ENCODE measurements at regions not wholly inside any gene's neighbourhood (a gene's known extent, or its start where the extent isn't known, plus 50 kb on each side); places are given as distances from the start of the nearest gene placed in this dataset.

DNA sequence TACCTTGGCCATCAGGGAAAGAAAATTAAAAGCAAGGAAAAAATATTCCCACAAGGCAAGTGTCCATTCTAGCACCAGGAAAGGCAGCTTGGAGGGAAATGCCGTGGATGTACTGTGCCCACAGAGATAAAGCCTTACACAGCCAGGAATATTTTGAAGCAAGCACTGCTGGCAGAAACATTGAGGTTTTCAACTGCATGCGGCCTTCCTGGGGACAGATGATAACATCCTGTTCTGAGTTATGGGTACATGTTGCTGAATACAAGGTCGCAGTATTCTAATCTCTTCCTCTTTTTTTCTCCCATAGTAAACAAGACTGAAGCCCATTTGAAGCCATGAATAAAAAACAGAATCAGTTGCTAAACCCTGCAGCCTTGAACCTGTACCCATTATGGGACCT, 197.1 kb downstream of the BTG1 start:
- no peak for DNase-seq (ENCODE audit: low read depth, low spot score)
- Histone ChIP-seq H3K36me3 (ENCODE audit: control insufficient read depth, insufficient read depth, low read length) (no peaks in the 10 kb centered on the region), H3K27me3 (ENCODE audit: control insufficient read depth, insufficient read depth, low read length) (no peaks in the 10 kb centered on the region), H3K4me3 (ENCODE audit: low read length) (no peak overlapping the region), H3K4me1 (ENCODE audit: control insufficient read depth, insufficient read depth, low read length) (no peaks in the 10 kb centered on the region), H3K27ac (ENCODE audit: low read length) (no peak overlapping the region), H3K9me3 (ENCODE audit: control insufficient read depth, insufficient read depth, low read length) (no peaks in the 10 kb centered on the region)
- no CpG with 5 or more reads among the region's 3 CpGs for WGBS (ENCODE audit: insufficient coverage, insufficient read length)

DNA sequence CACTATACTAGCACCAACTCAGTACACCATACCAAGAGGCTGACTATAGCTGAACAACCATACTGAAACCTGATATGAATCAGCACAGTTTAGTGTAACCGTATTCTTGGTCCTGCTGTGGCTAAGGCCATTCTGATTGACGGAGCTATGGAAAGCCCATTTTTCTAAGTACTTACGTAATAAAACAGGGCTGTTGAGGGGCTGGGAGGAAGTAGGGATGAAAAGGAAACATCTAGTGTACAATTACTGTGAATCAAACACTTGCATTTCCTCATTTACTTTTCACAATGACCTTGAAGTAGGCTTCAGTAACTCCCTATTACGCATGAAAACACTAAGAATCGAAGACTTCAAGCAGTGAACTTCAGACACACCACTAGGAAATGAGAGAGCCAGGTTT, 198.2 kb downstream of the BTG1 start:
- no CpG with 5 or more reads among the region's 5 CpGs for WGBS (ENCODE audit: insufficient coverage, insufficient read length)
- H3K36me3 ChIP-seq (ENCODE audit: control insufficient read depth, insufficient read depth, low read length) = no peaks in the 10 kb centered on the region
- H3K27me3 ChIP-seq (ENCODE audit: control insufficient read depth, insufficient read depth, low read length) = no peaks in the 10 kb centered on the region
- H3K4me3 ChIP-seq (ENCODE audit: low read length) = no peak overlapping the region
- DNase-seq (ENCODE audit: low read depth, low spot score) = no peak
- H3K9me3 ChIP-seq (ENCODE audit: control insufficient read depth, insufficient read depth, low read length) = no peaks in the 10 kb centered on the region
- no peak overlapping the region for H3K27ac ChIP-seq (ENCODE audit: low read length)
- no peaks in the 10 kb centered on the region for H3K4me1 ChIP-seq (ENCODE audit: control insufficient read depth, insufficient read depth, low read length)

DNA sequence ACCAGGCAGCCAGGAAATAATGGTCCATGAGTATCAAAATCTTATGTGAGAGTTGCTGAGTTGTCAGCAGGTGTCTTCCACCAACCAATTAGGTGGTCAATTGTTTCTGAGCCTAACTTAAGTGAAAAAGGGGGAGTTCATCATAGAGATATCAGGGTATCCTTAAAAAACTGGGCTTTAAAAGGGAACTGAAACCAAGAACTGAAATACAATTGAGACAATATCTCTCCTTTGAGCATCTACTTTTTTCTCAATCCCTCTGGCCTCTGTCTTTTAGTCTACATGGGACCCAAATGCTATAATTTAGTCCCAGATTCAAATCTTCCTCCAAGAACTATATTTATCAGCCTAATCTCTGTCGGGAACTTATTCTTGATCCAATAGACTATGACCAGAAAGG, 201.0 kb downstream of the BTG1 start:
- Histone ChIP-seq H3K27ac (ENCODE audit: low read length) (no peak overlapping the region), H3K36me3 (ENCODE audit: control insufficient read depth, insufficient read depth, low read length) (no peaks in the 10 kb centered on the region), H3K9me3 (ENCODE audit: control insufficient read depth, insufficient read depth, low read length) (no peaks in the 10 kb centered on the region), H3K4me3 (ENCODE audit: low read length) (no peak overlapping the region), H3K27me3 (ENCODE audit: control insufficient read depth, insufficient read depth, low read length) (no peaks in the 10 kb centered on the region), H3K4me1 (ENCODE audit: control insufficient read depth, insufficient read depth, low read length) (no peaks in the 10 kb centered on the region)
- WGBS (ENCODE audit: insufficient coverage, insufficient read length) = no CpG with 5 or more reads among the region's 1 CpG
- no peak for DNase-seq (ENCODE audit: low read depth, low spot score)

DNA sequence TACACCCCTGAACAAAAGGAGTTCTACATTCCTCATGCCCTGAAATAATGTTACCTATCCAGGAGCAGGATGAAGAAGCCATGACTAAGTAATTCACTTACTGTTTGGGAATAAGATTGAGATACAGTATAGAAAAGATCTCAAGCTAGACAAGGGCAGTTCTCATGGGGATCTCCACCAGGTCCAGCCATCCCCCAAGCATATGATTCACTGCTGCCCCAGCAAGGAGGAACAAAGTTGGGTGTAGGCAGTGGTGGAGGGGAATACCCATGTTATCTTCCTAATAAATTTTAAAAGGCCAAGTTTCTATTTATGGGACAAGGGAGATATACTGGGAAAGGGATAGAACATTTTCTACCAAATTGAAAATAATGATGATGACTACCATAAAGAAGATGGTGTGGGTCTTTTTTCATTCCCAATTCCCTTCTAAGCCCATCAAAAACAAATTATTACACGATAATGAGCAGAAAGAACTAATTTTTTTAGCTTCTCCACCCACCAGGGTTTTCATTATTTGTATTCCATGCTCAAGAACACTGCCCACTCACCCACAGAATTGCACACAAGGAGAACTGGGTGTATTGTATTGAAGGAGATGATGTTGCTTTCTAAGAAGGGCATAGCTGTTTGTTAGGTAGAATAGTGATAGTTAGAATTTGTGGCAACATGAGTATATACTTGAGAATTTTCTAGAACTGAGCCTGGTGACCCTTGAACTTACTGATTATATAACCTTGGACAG, 204.6 kb downstream of the BTG1 start:
- no CpG with 5 or more reads among the region's 1 CpG for WGBS (ENCODE audit: insufficient coverage, insufficient read length)
- Histone ChIP-seq H3K36me3 (ENCODE audit: control insufficient read depth, insufficient read depth, low read length) (no peaks in the 10 kb centered on the region), H3K9me3 (ENCODE audit: control insufficient read depth, insufficient read depth, low read length) (no peaks in the 10 kb centered on the region), H3K4me1 (ENCODE audit: control insufficient read depth, insufficient read depth, low read length) (no peaks in the 10 kb centered on the region), H3K4me3 (ENCODE audit: low read length) (no peak overlapping the region), H3K27ac (ENCODE audit: low read length) (no peak overlapping the region), H3K27me3 (ENCODE audit: control insufficient read depth, insufficient read depth, low read length) (no peaks in the 10 kb centered on the region)
- no peak for DNase-seq (ENCODE audit: low read depth, low spot score)

DNA sequence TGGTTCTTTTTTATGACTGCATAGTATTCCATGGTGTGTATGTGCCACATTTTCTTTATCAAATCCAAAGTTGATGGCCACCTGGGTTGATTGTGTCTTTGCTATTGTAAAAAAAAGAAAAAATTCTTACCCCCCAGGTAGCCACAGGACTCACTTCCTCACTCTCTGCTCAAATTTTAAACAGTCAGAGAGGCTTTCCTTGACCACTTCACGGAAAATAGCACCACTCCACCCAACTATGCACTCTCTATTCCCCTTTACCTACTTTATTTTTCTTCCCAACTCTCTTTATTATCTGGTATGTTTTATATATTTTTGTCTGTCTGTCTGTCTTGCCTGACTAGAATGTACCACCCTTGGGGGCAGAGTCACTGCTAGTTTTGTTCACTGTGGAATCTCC, 205.3 kb downstream of the BTG1 start:
- Histone ChIP-seq H3K27ac (ENCODE audit: low read length) (no peak overlapping the region), H3K4me3 (ENCODE audit: low read length) (no peak overlapping the region), H3K36me3 (ENCODE audit: control insufficient read depth, insufficient read depth, low read length) (no peaks in the 10 kb centered on the region), H3K27me3 (ENCODE audit: control insufficient read depth, insufficient read depth, low read length) (no peaks in the 10 kb centered on the region), H3K9me3 (ENCODE audit: control insufficient read depth, insufficient read depth, low read length) (no peaks in the 10 kb centered on the region), H3K4me1 (ENCODE audit: control insufficient read depth, insufficient read depth, low read length) (no peaks in the 10 kb centered on the region)
- 100% methylated on average over 1 of the region's 1 CpG for WGBS (ENCODE audit: insufficient coverage, insufficient read length)
- no peak for DNase-seq (ENCODE audit: low read depth, low spot score)

DNA sequence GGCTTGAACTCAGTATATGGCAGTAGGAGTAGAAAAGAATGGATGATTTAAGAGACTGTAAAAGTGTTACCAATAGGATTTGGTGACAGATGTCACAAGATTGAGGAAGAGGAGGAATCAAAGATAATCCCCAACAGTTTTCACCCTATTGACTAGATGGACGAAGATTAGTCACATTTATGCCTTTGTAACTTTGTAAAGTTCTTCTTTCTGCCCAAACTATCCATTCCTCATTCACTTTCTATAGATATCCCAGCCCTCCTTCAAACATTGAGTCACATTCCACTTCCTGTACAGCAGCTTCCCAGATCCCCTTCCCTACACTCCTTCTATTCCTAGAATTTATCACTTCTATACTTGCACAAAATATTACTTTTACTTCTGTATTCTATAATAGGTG, 207.9 kb downstream of the BTG1 start:
- H3K4me1 ChIP-seq (ENCODE audit: control insufficient read depth, insufficient read depth, low read length) = no peaks in the 10 kb centered on the region
- H3K9me3 ChIP-seq (ENCODE audit: control insufficient read depth, insufficient read depth, low read length) = no peaks in the 10 kb centered on the region
- WGBS (ENCODE audit: insufficient coverage, insufficient read length) = no CpG with 5 or more reads among the region's 1 CpG
- no peak overlapping the region for H3K27ac ChIP-seq (ENCODE audit: low read length)
- H3K36me3 ChIP-seq (ENCODE audit: control insufficient read depth, insufficient read depth, low read length) = no peaks in the 10 kb centered on the region
- no peak for DNase-seq (ENCODE audit: low read depth, low spot score)
- H3K4me3 ChIP-seq (ENCODE audit: low read length) = no peak overlapping the region
- no peaks in the 10 kb centered on the region for H3K27me3 ChIP-seq (ENCODE audit: control insufficient read depth, insufficient read depth, low read length)

DNA sequence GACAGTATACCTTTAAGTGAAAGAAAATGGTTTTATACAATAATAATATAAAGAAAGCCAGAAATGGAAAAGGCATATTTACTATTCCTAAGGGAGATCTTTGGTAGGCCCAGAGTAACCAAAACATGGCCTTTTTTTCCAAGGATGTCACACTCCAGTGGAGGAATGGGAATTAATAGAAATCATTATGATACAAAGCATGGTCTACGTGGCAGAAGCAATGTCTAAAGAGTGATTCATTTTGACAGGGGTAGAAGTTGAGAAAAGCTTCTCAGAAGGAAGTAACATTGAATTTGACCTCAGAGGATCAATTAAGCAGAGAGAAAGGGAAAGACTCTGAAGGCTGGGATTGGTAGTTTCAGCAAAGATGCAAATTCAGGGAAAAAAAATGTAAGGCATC, 208.6 kb downstream of the BTG1 start:
- WGBS (ENCODE audit: insufficient coverage, insufficient read length) = no CpG with 5 or more reads among the region's 1 CpG
- Histone ChIP-seq H3K4me3 (ENCODE audit: low read length) (no peak overlapping the region), H3K27me3 (ENCODE audit: control insufficient read depth, insufficient read depth, low read length) (no peaks in the 10 kb centered on the region), H3K27ac (ENCODE audit: low read length) (no peak overlapping the region), H3K9me3 (ENCODE audit: control insufficient read depth, insufficient read depth, low read length) (no peaks in the 10 kb centered on the region), H3K4me1 (ENCODE audit: control insufficient read depth, insufficient read depth, low read length) (no peaks in the 10 kb centered on the region), H3K36me3 (ENCODE audit: control insufficient read depth, insufficient read depth, low read length) (no peaks in the 10 kb centered on the region)
- DNase-seq (ENCODE audit: low read depth, low spot score) = no peak

DNA sequence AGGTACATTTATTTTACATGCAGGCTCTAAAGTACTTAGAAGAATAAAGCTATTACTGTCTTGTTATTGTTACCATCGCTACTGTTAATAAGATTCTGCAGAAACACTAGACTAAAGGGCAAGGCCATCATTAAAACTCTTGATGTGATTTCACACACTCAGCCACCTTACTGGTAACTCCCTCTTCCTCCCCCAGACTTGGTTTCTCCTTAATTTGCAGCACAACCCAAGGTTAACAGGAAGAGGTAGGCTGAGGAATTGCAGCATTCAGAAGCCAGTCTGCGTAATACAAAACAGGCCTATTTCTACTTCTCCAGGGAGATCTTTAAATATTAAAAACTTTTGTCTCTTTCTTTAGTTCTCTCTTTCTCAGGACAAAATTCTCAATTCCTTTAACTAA, 210.3 kb downstream of the BTG1 start:
- H3K9me3 ChIP-seq (ENCODE audit: control insufficient read depth, insufficient read depth, low read length) = no peaks in the 10 kb centered on the region
- no peak overlapping the region for H3K4me3 ChIP-seq (ENCODE audit: low read length)
- DNase-seq (ENCODE audit: low read depth, low spot score) = no peak
- no peaks in the 10 kb centered on the region for H3K4me1 ChIP-seq (ENCODE audit: control insufficient read depth, insufficient read depth, low read length)
- H3K36me3 ChIP-seq (ENCODE audit: control insufficient read depth, insufficient read depth, low read length) = no peaks in the 10 kb centered on the region
- no CpG with 5 or more reads among the region's 2 CpGs for WGBS (ENCODE audit: insufficient coverage, insufficient read length)
- H3K27ac ChIP-seq (ENCODE audit: low read length) = no peak overlapping the region
- H3K27me3 ChIP-seq (ENCODE audit: control insufficient read depth, insufficient read depth, low read length) = no peaks in the 10 kb centered on the region

DNA sequence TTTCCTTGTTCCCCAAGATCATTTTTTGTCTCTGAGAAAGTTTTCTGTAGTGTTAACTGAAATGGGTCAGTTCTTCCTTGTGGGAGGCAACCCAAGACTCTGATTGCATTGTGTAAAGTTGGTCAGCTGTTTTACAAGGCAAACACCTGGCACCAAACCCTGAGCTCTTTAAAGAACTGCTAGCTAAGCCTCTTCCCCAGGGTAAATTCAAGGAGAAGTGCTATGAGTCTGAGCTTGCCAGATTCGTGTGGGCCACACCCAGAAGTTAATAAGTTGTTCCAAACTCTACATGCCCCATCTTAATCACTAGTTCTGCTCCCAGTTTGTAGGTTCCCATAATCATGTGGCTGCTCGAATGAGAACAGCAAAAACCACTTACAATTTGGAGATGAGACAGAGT, 214.5 kb downstream of the BTG1 start:
- no peak for DNase-seq (ENCODE audit: low read depth, low spot score)

DNA sequence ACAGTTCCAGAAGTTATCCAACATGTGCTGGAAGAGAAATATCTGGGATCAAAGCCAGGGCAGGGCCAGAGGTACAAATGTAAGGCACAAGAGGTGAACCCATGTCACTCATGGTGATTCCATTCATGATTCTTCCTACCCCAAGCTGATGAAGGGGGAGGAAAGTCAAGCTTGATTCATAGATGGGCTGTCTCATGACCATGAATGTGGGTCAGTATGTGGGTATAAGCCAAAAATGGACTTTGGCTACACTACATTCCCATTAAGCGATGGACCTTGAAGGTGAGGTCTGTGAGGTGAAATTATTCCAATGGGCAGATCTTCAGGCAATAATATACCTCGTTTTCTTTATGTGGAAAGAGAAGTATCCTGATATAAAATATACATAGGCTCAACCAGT, 217.1 kb downstream of the BTG1 start:
- H3K36me3 ChIP-seq (ENCODE audit: control insufficient read depth, insufficient read depth, low read length) = no peaks in the 10 kb centered on the region
- no peaks in the 10 kb centered on the region for H3K27me3 ChIP-seq (ENCODE audit: control insufficient read depth, insufficient read depth, low read length)
- no peaks in the 10 kb centered on the region for H3K4me1 ChIP-seq (ENCODE audit: control insufficient read depth, insufficient read depth, low read length)
- no peak overlapping the region for H3K4me3 ChIP-seq (ENCODE audit: low read length)
- H3K9me3 ChIP-seq (ENCODE audit: control insufficient read depth, insufficient read depth, low read length) = no peaks in the 10 kb centered on the region
- DNase-seq (ENCODE audit: low read depth, low spot score) = no peak
- H3K27ac ChIP-seq (ENCODE audit: low read length) = no peak overlapping the region
- WGBS (ENCODE audit: insufficient coverage, insufficient read length) = no CpG with 5 or more reads among the region's 2 CpGs

More for the DNA sequence above, 214.5 kb downstream of the BTG1 start:
- WGBS (ENCODE audit: insufficient coverage, insufficient read length) = no CpG with 5 or more reads among the region's 2 CpGs
- Histone ChIP-seq H3K36me3 (ENCODE audit: control insufficient read depth, insufficient read depth, low read length) (no peaks in the 10 kb centered on the region), H3K27ac (ENCODE audit: low read length) (no peak overlapping the region), H3K27me3 (ENCODE audit: control insufficient read depth, insufficient read depth, low read length) (no peaks in the 10 kb centered on the region), H3K4me3 (ENCODE audit: low read length) (no peak overlapping the region), H3K4me1 (ENCODE audit: control insufficient read depth, insufficient read depth, low read length) (no peaks in the 10 kb centered on the region), H3K9me3 (ENCODE audit: control insufficient read depth, insufficient read depth, low read length) (no peaks in the 10 kb centered on the region)

DNA sequence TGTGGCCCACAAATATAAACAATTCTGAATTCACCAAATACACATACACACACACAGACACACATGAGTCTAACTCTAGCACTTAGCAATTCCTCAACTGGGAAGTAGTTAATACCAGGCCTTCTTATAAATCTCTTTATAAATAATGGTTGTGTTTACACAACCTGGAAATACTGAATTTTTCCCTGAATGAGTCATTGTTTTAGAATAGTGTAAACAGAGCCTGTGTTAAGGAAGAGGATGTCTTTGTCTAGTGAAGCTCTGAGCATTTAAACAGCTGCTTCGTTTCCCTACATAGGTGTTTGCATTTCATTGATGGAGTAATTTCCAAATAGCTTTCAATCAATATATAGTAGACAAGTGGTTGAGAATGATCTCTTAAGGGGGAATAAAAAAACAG, 218.8 kb downstream of the BTG1 start:
- WGBS (ENCODE audit: insufficient coverage, insufficient read length) = no CpG with 5 or more reads among the region's 1 CpG
- Histone ChIP-seq H3K9me3 (ENCODE audit: control insufficient read depth, insufficient read depth, low read length) (no peaks in the 10 kb centered on the region), H3K27ac (ENCODE audit: low read length) (no peak overlapping the region), H3K4me1 (ENCODE audit: control insufficient read depth, insufficient read depth, low read length) (no peaks in the 10 kb centered on the region), H3K27me3 (ENCODE audit: control insufficient read depth, insufficient read depth, low read length) (no peaks in the 10 kb centered on the region), H3K36me3 (ENCODE audit: control insufficient read depth, insufficient read depth, low read length) (no peaks in the 10 kb centered on the region), H3K4me3 (ENCODE audit: low read length) (no peak overlapping the region)
- no peak for DNase-seq (ENCODE audit: low read depth, low spot score)
